ENCODE measurements at regions not wholly inside any gene's neighbourhood (a gene's known extent, or its start where the extent isn't known, plus 50 kb on each side); places are given as distances from the start of the nearest gene placed in this dataset.

- Histone ChIP-seq H3K36me3 (replicated peaks in 1 of 2; ENCODE audit: control insufficient read depth in 1 of 2, insufficient read depth in 2 of 2, low read length in 2 of 2) (no peaks in the 10 kb centered on the region), H3K4me3 (replicated peaks in 1 of 3; ENCODE audit: insufficient read depth in 1 of 3, low read depth in 2 of 3, low read length in 3 of 3) (no peak overlapping the region), H3K4me2 (ENCODE audit: low read depth, low read length) (no peak overlapping the region), H3K79me2 (ENCODE audit: insufficient read depth, low read length) (no peaks in the 10 kb centered on the region), H3K4me1 (ENCODE audit: insufficient read depth, low read length) (no peaks in the 10 kb centered on the region), H3K27me3 (ENCODE audit: control insufficient read depth in 1 of 2, insufficient read depth in 2 of 2, low read length in 2 of 2) (peaks cover 0 to 15% of the 10 kb centered on the region in 2 experiments; a peak in 2 of 5 replicates), H4K20me1 (ENCODE audit: insufficient read depth, low read length) (no peaks in the 10 kb centered on the region), H3K9me3 (ENCODE audit: low read length) (no peaks in the 10 kb centered on the region), H3K9ac (ENCODE audit: insufficient read depth, low read depth, low read length) (no peak overlapping the region), H2AFZ (ENCODE audit: low read length) (no peak overlapping the region), H3K27ac (ENCODE audit: extremely low read length, insufficient read depth, low read length) (no peak overlapping the region)
- FAIRE-seq (no peak), ATAC-seq (no peak), DNase-seq (ENCODE audit: low spot score) (no peak)
- TF ChIP-seq ZBTB20 (CRISPR knock-in tag; IDR thresholded peaks at IDR 0.05; ENCODE audit: borderline replicate concordance, low read depth) (no peak), ZNF354B (CRISPR knock-in tag; IDR thresholded peaks at IDR 0.05) (no peak), PCBP2 (optimal IDR thresholded peaks at IDR 0.05; ENCODE audit: low read depth, low read length, poor library complexity, severe bottlenecking) (no peak), NR2F2 (IDR thresholded peaks at IDR 0.05; ENCODE audit: borderline replicate concordance, low read depth) (no peak), ZNF746 (CRISPR knock-in tag; IDR thresholded peaks at IDR 0.05) (no peak), ZSCAN31 (CRISPR knock-in tag; IDR thresholded peaks at IDR 0.05; ENCODE audit: low read depth) (no peak), ZFAT (CRISPR knock-in tag; conservative IDR thresholded peaks at IDR 0.05) (no peak), ZNF569 (CRISPR knock-in tag; IDR thresholded peaks at IDR 0.05; ENCODE audit: borderline replicate concordance) (no peak), LRRFIP1 (CRISPR knock-in tag; conservative IDR thresholded peaks at IDR 0.05) (no peak), SKIL (CRISPR knock-in tag; IDR thresholded peaks at IDR 0.05; ENCODE audit: borderline replicate concordance) (no peak)
- TF ChIP-seq, protein P1, sequence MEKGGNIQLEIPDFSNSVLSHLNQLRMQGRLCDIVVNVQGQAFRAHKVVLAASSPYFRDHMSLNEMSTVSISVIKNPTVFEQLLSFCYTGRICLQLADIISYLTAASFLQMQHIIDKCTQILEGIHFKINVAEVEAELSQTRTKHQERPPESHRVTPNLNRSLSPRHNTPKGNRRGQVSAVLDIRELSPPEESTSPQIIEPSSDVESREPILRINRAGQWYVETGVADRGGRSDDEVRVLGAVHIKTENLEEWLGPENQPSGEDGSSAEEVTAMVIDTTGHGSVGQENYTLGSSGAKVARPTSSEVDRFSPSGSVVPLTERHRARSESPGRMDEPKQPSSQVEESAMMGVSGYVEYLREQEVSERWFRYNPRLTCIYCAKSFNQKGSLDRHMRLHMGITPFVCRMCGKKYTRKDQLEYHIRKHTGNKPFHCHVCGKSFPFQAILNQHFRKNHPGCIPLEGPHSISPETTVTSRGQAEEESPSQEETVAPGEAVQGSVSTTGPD (CRISPR knock-in tag; IDR thresholded peaks at IDR 0.05), result no peak
- no TSS peak for BruUV-seq (replicated peaks)
- CTCF ChIA-PET (ENCODE audit: low intra/inter-chr PET ratio, low total read pairs), result no interaction called here
- POLR2A ChIA-PET, result no interaction called here
- in situ Hi-C loops (cut with HindIII; ENCODE audit: extremely low pct_ligation_motif_present, low pct_unique_long_range_greater_than_20kb), result no loop called here
- intact Hi-C loops (cut with micrococcal nuclease; ENCODE audit: unreplicated experiment), result no loop called here
- WGBS (ENCODE audit: low lambda C conversion rate), result 4% methylated on average over 3 of the region's 3 CpGs
These were observed 177.6 kb downstream of the C12orf75 start for GRCh38 chr12:105508096-105508495.
